ENCODE measurements at regions not wholly inside any gene's neighbourhood (a gene's known extent, or its start where the extent isn't known, plus 50 kb on each side); places are given as distances from the start of the nearest gene placed in this dataset.

DNA sequence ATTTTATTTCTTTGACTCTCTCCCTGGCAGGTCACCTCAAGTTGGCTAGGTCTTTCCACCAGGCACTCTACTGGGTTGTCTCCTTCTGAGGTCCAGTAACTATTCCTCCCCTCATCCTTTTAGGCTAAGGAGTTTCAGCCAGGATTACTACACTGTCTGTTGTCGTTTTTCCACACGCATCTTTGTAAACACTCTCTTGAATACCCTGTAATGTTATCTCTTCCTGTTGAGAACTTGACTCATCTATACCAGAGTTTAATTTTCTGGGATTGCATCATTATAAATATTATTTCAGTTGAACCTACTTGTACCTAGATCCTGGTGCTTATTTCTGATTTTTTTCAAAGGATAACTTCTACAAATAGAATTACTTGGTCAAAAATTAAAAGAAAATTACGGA, 138.3 kb downstream of the SQOR start:
- no peak for TF ChIP-seq CTCF (IDR thresholded peaks at IDR 0.05; ENCODE audit: low read length)
- TF ChIP-seq EZH2 (IDR thresholded peaks at IDR 0.05; ENCODE audit: borderline replicate concordance, low read length), result no peak
